ENCODE measurements at regions not wholly inside any gene's neighbourhood (a gene's known extent, or its start where the extent isn't known, plus 50 kb on each side); places are given as distances from the start of the nearest gene placed in this dataset.

DNA sequence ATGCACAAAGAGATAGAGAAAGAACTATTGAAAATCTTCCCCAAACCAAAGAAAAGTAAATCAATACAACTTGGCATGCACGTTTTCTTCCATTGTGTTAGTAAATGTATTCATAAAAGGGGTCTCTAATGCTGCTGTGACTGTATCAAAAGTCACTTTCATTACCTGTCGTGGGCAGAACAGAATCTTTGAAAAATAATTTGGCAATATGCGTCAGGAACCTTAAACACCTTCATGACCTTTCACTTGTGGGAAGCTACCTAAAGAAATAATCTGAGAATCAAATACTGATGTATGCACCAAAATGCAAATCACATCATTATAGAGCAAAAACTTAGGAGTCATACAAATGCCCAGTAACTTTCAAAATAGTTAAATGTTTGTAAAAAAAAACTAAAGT is 105.3 kb downstream of the ARL4C start:
- TF ChIP-seq, protein P1, sequence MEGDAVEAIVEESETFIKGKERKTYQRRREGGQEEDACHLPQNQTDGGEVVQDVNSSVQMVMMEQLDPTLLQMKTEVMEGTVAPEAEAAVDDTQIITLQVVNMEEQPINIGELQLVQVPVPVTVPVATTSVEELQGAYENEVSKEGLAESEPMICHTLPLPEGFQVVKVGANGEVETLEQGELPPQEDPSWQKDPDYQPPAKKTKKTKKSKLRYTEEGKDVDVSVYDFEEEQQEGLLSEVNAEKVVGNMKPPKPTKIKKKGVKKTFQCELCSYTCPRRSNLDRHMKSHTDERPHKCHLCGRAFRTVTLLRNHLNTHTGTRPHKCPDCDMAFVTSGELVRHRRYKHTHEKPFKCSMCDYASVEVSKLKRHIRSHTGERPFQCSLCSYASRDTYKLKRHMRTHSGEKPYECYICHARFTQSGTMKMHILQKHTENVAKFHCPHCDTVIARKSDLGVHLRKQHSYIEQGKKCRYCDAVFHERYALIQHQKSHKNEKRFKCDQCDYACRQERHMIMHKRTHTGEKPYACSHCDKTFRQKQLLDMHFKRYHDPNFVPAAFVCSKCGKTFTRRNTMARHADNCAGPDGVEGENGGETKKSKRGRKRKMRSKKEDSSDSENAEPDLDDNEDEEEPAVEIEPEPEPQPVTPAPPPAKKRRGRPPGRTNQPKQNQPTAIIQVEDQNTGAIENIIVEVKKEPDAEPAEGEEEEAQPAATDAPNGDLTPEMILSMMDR (IDR thresholded peaks at IDR 0.05): no peak
- TF ChIP-seq EP300 (IDR thresholded peaks at IDR 0.05): no peak

Measured in gastroesophageal sphincter (tissue), 3 donors.